ENCODE measurements at regions not wholly inside any gene's neighbourhood (a gene's known extent, or its start where the extent isn't known, plus 50 kb on each side); places are given as distances from the start of the nearest gene placed in this dataset.

- WGBS = 82% methylated on average over 1 of the region's 1 CpG
- H3K27me3 ChIP-seq (ENCODE audit: control insufficient read depth, insufficient read depth) = no peaks in the 10 kb centered on the region
These were observed 109.2 kb upstream of the NPY2R start for GRCh38 chr4:155099231-155099630.

DNA sequence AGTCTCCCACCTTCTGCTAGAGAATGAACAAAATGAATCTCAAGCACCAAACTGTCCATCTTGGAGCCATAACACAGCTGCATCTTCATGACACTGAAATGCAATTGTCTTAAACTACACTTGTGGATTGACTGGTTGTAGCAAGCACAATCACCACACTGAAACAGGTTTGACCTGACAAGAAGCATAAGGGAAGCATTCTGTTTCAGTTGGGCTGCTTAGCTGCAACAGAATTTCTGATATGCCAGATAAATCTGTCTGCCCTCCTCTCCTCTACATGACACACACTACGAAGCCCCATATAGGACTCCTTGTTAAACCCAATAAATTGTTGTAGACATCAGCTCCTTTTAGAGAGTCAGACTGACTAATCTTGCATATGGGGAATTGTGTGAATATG is 101.8 kb upstream of the NPY2R start:
- Histone ChIP-seq H3K4me1 (ENCODE audit: control insufficient read depth, insufficient read depth, low read length) (no peaks in the 10 kb centered on the region), H3K9me3 (ENCODE audit: control insufficient read depth, low read length) (no peaks in the 10 kb centered on the region), H3K4me3 (ENCODE audit: low read length) (no peak overlapping the region), H3K27me3 (ENCODE audit: control insufficient read depth, insufficient read depth) (no peaks in the 10 kb centered on the region), H3K27ac (ENCODE audit: low read length) (no peak overlapping the region)
- DNase-seq (no peak), ATAC-seq (no peak)
- intact Hi-C loops (cut with DNase I) = no loop called here
- WGBS = 46% methylated on average over 1 of the region's 1 CpG

More at GRCh38 chr4:155099231-155099630, 109.2 kb upstream of the NPY2R start:
- no peak overlapping the region for H3K27ac ChIP-seq (ENCODE audit: low read length)
- no peak overlapping the region for H3K4me3 ChIP-seq (ENCODE audit: low read length)
- no peak for DNase-seq
- H3K4me1 ChIP-seq (ENCODE audit: control insufficient read depth, insufficient read depth, low read length) = no peaks in the 10 kb centered on the region
- intact Hi-C loops (cut with DNase I) = no loop called here
- no peak for ATAC-seq
- no peaks in the 10 kb centered on the region for H3K9me3 ChIP-seq (ENCODE audit: control insufficient read depth, low read length)

DNA sequence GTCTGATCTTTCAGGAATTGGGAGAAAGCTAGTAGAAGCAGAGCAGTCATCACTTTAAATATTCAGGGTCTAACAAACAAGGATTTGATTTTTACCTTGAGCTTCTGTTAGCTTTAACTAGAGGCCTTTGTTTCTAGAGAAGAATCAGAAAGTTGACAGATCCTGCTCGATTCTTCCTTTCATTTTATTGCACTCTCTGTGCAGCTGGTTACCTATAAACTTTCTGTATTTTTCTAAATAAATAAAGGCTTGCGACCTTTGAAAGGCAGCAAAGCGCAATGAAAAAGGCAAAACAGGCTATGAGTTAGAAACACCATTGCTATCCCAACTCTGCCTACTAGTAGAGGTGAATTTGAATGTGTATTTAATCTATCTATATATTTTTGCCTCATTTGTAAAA is 101.4 kb upstream of the NPY2R start:
- WGBS = 88% methylated on average over 3 of the region's 3 CpGs

DNA sequence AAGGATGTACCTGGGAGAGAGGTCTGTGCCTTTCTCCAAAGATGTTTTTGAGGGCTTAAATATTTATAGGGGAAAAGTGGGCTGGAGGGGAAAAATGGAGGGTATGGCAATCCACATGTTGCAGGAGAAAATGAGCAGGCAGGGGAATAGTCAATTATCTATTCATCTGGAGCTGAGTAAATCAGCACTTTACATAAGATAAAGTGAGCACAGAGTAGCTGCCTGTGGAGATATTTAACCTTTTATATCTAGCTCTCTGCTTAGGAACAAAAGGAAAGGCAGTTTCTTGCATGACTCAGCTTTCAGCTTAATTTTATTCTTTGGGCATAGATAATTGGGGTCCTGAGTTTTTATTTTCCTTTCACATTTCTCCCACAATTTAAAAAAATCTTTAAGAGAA is 93.6 kb upstream of the NPY2R start:
- no peak overlapping the region for H3K4me3 ChIP-seq (ENCODE audit: low read length)
- intact Hi-C loops (cut with DNase I) = no loop called here
- no peak overlapping the region for H3K27ac ChIP-seq (ENCODE audit: low read length)
- no peak for DNase-seq
- H3K9me3 ChIP-seq (ENCODE audit: control insufficient read depth, low read length) = no peaks in the 10 kb centered on the region
- H3K27me3 ChIP-seq (ENCODE audit: control insufficient read depth, insufficient read depth) = no peaks in the 10 kb centered on the region
- no peaks in the 10 kb centered on the region for H3K4me1 ChIP-seq (ENCODE audit: control insufficient read depth, insufficient read depth, low read length)
- ATAC-seq = no peak

More for the DNA sequence above, 101.4 kb upstream of the NPY2R start:
- H3K4me1 ChIP-seq (ENCODE audit: control insufficient read depth, insufficient read depth, low read length) = no peaks in the 10 kb centered on the region
- DNase-seq (no peak), ATAC-seq (no peak)
- intact Hi-C loops (cut with DNase I) = no loop called here
- no peak overlapping the region for H3K27ac ChIP-seq (ENCODE audit: low read length)
- H3K27me3 ChIP-seq (ENCODE audit: control insufficient read depth, insufficient read depth) = no peaks in the 10 kb centered on the region
- no peak overlapping the region for H3K4me3 ChIP-seq (ENCODE audit: low read length)
- no peaks in the 10 kb centered on the region for H3K9me3 ChIP-seq (ENCODE audit: control insufficient read depth, low read length)

- ATAC-seq = no peak
These were observed 89.4 kb upstream of the NPY2R start for GRCh38 chr4:155119006-155119405.

GRCh38 chr4:155120536-155120935 is 87.9 kb upstream of the NPY2R start:
- Histone ChIP-seq H3K9me3 (ENCODE audit: control insufficient read depth, low read length) (no peaks in the 10 kb centered on the region), H3K4me1 (ENCODE audit: control insufficient read depth, insufficient read depth, low read length) (no peaks in the 10 kb centered on the region), H3K4me3 (ENCODE audit: low read length) (no peak overlapping the region), H3K27ac (ENCODE audit: low read length) (no peak overlapping the region), H3K27me3 (ENCODE audit: control insufficient read depth, insufficient read depth) (no peaks in the 10 kb centered on the region)
- 44% methylated on average over 1 of the region's 1 CpG for WGBS
- ATAC-seq = no peak
- intact Hi-C loops (cut with DNase I) = no loop called here
- no peak for DNase-seq

More at GRCh38 chr4:155119006-155119405, 89.4 kb upstream of the NPY2R start:
- intact Hi-C loops (cut with DNase I) = no loop called here
- no peaks in the 10 kb centered on the region for H3K9me3 ChIP-seq (ENCODE audit: control insufficient read depth, low read length)
- no peak overlapping the region for H3K4me3 ChIP-seq (ENCODE audit: low read length)
- no peak overlapping the region for H3K27ac ChIP-seq (ENCODE audit: low read length)
- H3K27me3 ChIP-seq (ENCODE audit: control insufficient read depth, insufficient read depth) = no peaks in the 10 kb centered on the region
- DNase-seq = no peak
- no peaks in the 10 kb centered on the region for H3K4me1 ChIP-seq (ENCODE audit: control insufficient read depth, insufficient read depth, low read length)

GRCh38 chr4:155122382-155122781 is 86.1 kb upstream of the NPY2R start:
- no peaks in the 10 kb centered on the region for H3K9me3 ChIP-seq (ENCODE audit: control insufficient read depth, low read length)
- no peaks in the 10 kb centered on the region for H3K4me1 ChIP-seq (ENCODE audit: control insufficient read depth, insufficient read depth, low read length)
- ATAC-seq (no peak), DNase-seq (no peak)
- H3K27me3 ChIP-seq (ENCODE audit: control insufficient read depth, insufficient read depth) = no peaks in the 10 kb centered on the region
- no peak overlapping the region for H3K27ac ChIP-seq (ENCODE audit: low read length)
- intact Hi-C loops (cut with DNase I) = no loop called here
- H3K4me3 ChIP-seq (ENCODE audit: low read length) = no peak overlapping the region
- WGBS = 76% methylated on average over 5 of the region's 5 CpGs

DNA sequence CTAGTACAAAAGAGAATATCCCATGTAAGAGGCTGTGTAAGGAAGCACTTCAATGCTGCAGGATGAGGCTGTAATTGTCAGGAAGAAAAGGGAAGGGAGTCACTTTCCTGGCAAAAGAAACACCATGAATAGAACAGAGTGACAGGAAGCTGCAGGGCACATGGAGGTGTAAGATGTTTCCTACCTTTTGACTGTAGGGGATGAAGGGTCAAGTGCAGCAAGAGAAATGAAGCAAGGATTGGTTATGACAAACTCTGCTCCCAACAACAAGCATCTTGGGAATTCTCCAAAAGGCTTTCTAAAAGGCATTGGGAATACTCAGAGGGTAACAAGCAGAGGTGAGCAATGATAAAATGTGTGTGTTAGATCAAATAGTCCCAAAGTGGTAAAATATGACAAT is 74.3 kb upstream of the NPY2R start:
- Histone ChIP-seq H3K4me3 (ENCODE audit: low read length) (no peak overlapping the region), H3K4me1 (ENCODE audit: control insufficient read depth, insufficient read depth, low read length) (no peaks in the 10 kb centered on the region), H3K9me3 (ENCODE audit: control insufficient read depth, low read length) (no peaks in the 10 kb centered on the region), H3K27me3 (ENCODE audit: control insufficient read depth, insufficient read depth) (no peaks in the 10 kb centered on the region), H3K27ac (ENCODE audit: low read length) (no peak overlapping the region)
- ATAC-seq (no peak), DNase-seq (no peak)
- intact Hi-C loops (cut with DNase I) = no loop called here

- ATAC-seq (no peak), DNase-seq (no peak)
- intact Hi-C loops (cut with DNase I) = no loop called here
- no peak overlapping the region for H3K4me3 ChIP-seq (ENCODE audit: low read length)
- no peaks in the 10 kb centered on the region for H3K9me3 ChIP-seq (ENCODE audit: control insufficient read depth, low read length)
- H3K27ac ChIP-seq (ENCODE audit: low read length) = no peak overlapping the region
- H3K4me1 ChIP-seq (ENCODE audit: control insufficient read depth, insufficient read depth, low read length) = no peaks in the 10 kb centered on the region
- 84% methylated on average over 5 of the region's 5 CpGs for WGBS
- H3K27me3 ChIP-seq (ENCODE audit: control insufficient read depth, insufficient read depth) = no peaks in the 10 kb centered on the region
These were observed 67.5 kb upstream of the NPY2R start for GRCh38 chr4:155140889-155141288.

- H3K4me3 ChIP-seq (ENCODE audit: low read length) = no peak overlapping the region
- WGBS = 63% methylated on average over 1 of the region's 1 CpG
- H3K27ac ChIP-seq (ENCODE audit: low read length) = no peak overlapping the region
- no peaks in the 10 kb centered on the region for H3K9me3 ChIP-seq (ENCODE audit: control insufficient read depth, low read length)
- intact Hi-C loops (cut with DNase I) = no loop called here
- no peaks in the 10 kb centered on the region for H3K27me3 ChIP-seq (ENCODE audit: control insufficient read depth, insufficient read depth)
- H3K4me1 ChIP-seq (ENCODE audit: control insufficient read depth, insufficient read depth, low read length) = no peaks in the 10 kb centered on the region
- ATAC-seq = no peak
- DNase-seq = no peak
These were observed 64.9 kb upstream of the NPY2R start for GRCh38 chr4:155143512-155143911.

All from right cardiac atrium (tissue), 5 donors.